Muscle of leg (tissue), 3 donors: ENCODE measurements at regions not wholly inside any gene's neighbourhood (a gene's known extent, or its start where the extent isn't known, plus 50 kb on each side); places are given as distances from the start of the nearest gene placed in this dataset.

ENCODE experiments used
- DNase-seq: peaks from one replicate; pipeline ENCODE4 v3.0.0; 2013
- H3K27ac ChIP-seq: one replicate; pipeline ENCODE4 v1.5.1; 2013; ENCODE audit warnings: mild to moderate bottlenecking, low read length, control low read depth
- H3K27me3 ChIP-seq: one replicate; pipeline ENCODE4 v1.6.1; 2013; ENCODE audit warnings: low read length; ENCODE audit not compliant: control insufficient read depth, insufficient read depth
- H3K36me3 ChIP-seq: one replicate; pipeline ENCODE4 v1.6.1; 2013; ENCODE audit warnings: low read length; ENCODE audit not compliant: control insufficient read depth, insufficient read depth
- H3K4me1 ChIP-seq: one replicate; pipeline ENCODE4 v1.6.1; 2013; ENCODE audit warnings: low read length; ENCODE audit not compliant: control insufficient read depth, insufficient read depth
- H3K4me3 ChIP-seq: one replicate; pipeline ENCODE4 v1.5.1; 2013; ENCODE audit warnings: low read length, control low read depth
- H3K9me3 ChIP-seq: replicated peaks from 2 replicates; pipeline ENCODE4 v1.6.1; 2013; ENCODE audit warnings: low read depth, low read length; ENCODE audit not compliant: control insufficient read depth
- WGBS: methylation state at CpG from one replicate; pipeline ENCODE4 v1.1.5; 2013; ENCODE audit warnings: missing lambda C conversion rate; ENCODE audit not compliant: insufficient coverage; 5-methylcytosine and 5-hydroxymethylcytosine counted together

- Histone ChIP-seq H3K27me3 (no peaks in the 10 kb centered on the region), H3K36me3 (no peaks in the 10 kb centered on the region), H3K4me1 (peaks cover 2% of the 10 kb centered on the region), H3K9me3 (no peaks in the 10 kb centered on the region), H3K27ac (no peak overlapping the region), H3K4me3 (no peak overlapping the region)
- DNase-seq, result peak; percentile 57
- 80% methylated on average over 1 of the region's 3 CpGs for WGBS
Measured at GRCh38 chr2:160650196-160651118, 156.8 kb upstream of the RBMS1 start.

- Histone ChIP-seq H3K27ac (peak overlapping the region; percentile 13), H3K4me1 (peaks cover 2% of the 10 kb centered on the region), H3K9me3 (no peaks in the 10 kb centered on the region), H3K27me3 (no peaks in the 10 kb centered on the region), H3K4me3 (no peak overlapping the region), H3K36me3 (no peaks in the 10 kb centered on the region)
- 13% methylated on average over 1 of the region's 4 CpGs for WGBS
- DNase-seq, result peak; percentile 60
Measured at GRCh38 chr2:160651416-160652200, 158.0 kb upstream of the RBMS1 start.

- H3K36me3 ChIP-seq, result no peaks in the 10 kb centered on the region
- no peaks in the 10 kb centered on the region for H3K27me3 ChIP-seq
- DNase-seq, result peak; percentile 56
- WGBS, result 66% methylated on average over 5 of the region's 5 CpGs
- no peaks in the 10 kb centered on the region for H3K9me3 ChIP-seq
- peaks cover 2% of the 10 kb centered on the region for H3K4me1 ChIP-seq
- no peak overlapping the region for H3K4me3 ChIP-seq
- no peak overlapping the region for H3K27ac ChIP-seq
Measured at GRCh38 chr2:160652236-160652635, 158.6 kb upstream of the RBMS1 start.

GRCh38 chr2:160657196-160657595, 163.6 kb upstream of the RBMS1 start:
- Histone ChIP-seq H3K27ac (no peak overlapping the region), H3K27me3 (no peaks in the 10 kb centered on the region), H3K36me3 (no peaks in the 10 kb centered on the region), H3K4me1 (peaks cover 2% of the 10 kb centered on the region), H3K4me3 (no peak overlapping the region), H3K9me3 (no peaks in the 10 kb centered on the region)
- DNase-seq, result peak; percentile 52
- WGBS, result 36% methylated on average over 1 of the region's 1 CpG

- Histone ChIP-seq H3K4me1 (no peaks in the 10 kb centered on the region), H3K9me3 (no peaks in the 10 kb centered on the region), H3K36me3 (no peaks in the 10 kb centered on the region), H3K4me3 (no peak overlapping the region), H3K27me3 (no peaks in the 10 kb centered on the region), H3K27ac (no peak overlapping the region)
- no peak for DNase-seq
Measured at GRCh38 chr2:160658851-160659250, 165.2 kb upstream of the RBMS1 start.

GRCh38 chr2:160660741-160661140, 167.1 kb upstream of the RBMS1 start:
- WGBS, result no CpG with 5 or more reads among the region's 2 CpGs

GRCh38 chr2:160664603-160665140, 171.1 kb upstream of the RBMS1 start:
- H3K4me3 ChIP-seq, result no peak overlapping the region
- DNase-seq, result peak; percentile 33
- WGBS, result 75% methylated on average over 2 of the region's 2 CpGs
- peaks cover 3% of the 10 kb centered on the region for H3K4me1 ChIP-seq
- H3K27me3 ChIP-seq, result no peaks in the 10 kb centered on the region
- no peak overlapping the region for H3K27ac ChIP-seq
- H3K36me3 ChIP-seq, result no peaks in the 10 kb centered on the region
- no peaks in the 10 kb centered on the region for H3K9me3 ChIP-seq

More at GRCh38 chr2:160660741-160661140, 167.1 kb upstream of the RBMS1 start:
- no peak overlapping the region for H3K27ac ChIP-seq
- no peak overlapping the region for H3K4me3 ChIP-seq
- no peaks in the 10 kb centered on the region for H3K36me3 ChIP-seq
- H3K9me3 ChIP-seq, result no peaks in the 10 kb centered on the region
- DNase-seq, result no peak
- no peaks in the 10 kb centered on the region for H3K27me3 ChIP-seq
- no peaks in the 10 kb centered on the region for H3K4me1 ChIP-seq

- peaks cover 3% of the 10 kb centered on the region for H3K4me1 ChIP-seq
- DNase-seq, result peak; percentile 98
- no CpG with 5 or more reads among the region's 5 CpGs for WGBS
Measured at GRCh38 chr2:160666154-160667060, 172.8 kb upstream of the RBMS1 start.

GRCh38 chr2:160667811-160668210, 174.2 kb upstream of the RBMS1 start:
- H3K27ac ChIP-seq, result no peak overlapping the region
- no peaks in the 10 kb centered on the region for H3K27me3 ChIP-seq
- peaks cover 3% of the 10 kb centered on the region for H3K4me1 ChIP-seq
- no peaks in the 10 kb centered on the region for H3K9me3 ChIP-seq
- no peaks in the 10 kb centered on the region for H3K36me3 ChIP-seq
- no peak overlapping the region for H3K4me3 ChIP-seq
- no peak for DNase-seq

More at GRCh38 chr2:160666154-160667060, 172.8 kb upstream of the RBMS1 start:
- Histone ChIP-seq H3K27ac (peak overlapping the region; percentile 87), H3K27me3 (no peaks in the 10 kb centered on the region), H3K4me3 (no peak overlapping the region), H3K9me3 (no peaks in the 10 kb centered on the region), H3K36me3 (no peaks in the 10 kb centered on the region)
